Smooth muscle cell (in vitro differentiated cells): ENCODE measurements at regions not wholly inside any gene's neighbourhood (a gene's known extent, or its start where the extent isn't known, plus 50 kb on each side); places are given as distances from the start of the nearest gene placed in this dataset.

ENCODE experiments used
- DNase-seq: peaks from one replicate; lab custom pipeline; 2025; ENCODE audit not compliant: unreplicated experiment; lab: John Stamatoyannopoulos, UW
- H2AFZ ChIP-seq: fragments of 200-600 bp; sonication (generic); 2 replicates; pipeline ENCODE4 v1.6.0; 2016; ENCODE audit warnings: antibody characterized with exemption, low read depth, mild to moderate bottlenecking
- H3F3A ChIP-seq: fragments of 200-600 bp; sonication (generic); 2 replicates; pipeline ENCODE4 v1.6.0; 2017; ENCODE audit warnings: antibody characterized with exemption, low read depth
- H3K27ac ChIP-seq: fragments of 200-600 bp; sonication (generic); 2 replicates; pipeline ENCODE4 v1.5.1; 2016; ENCODE audit warnings: low read depth, mild to moderate bottlenecking
- H3K27me3 ChIP-seq: fragments of 200-600 bp; sonication (generic); 2 replicates; pipeline ENCODE4 v1.6.1; 2016; ENCODE audit warnings: low read depth, mild to moderate bottlenecking
- H3K36me3 ChIP-seq: fragments of 200-600 bp; sonication (generic); 2 replicates; pipeline ENCODE4 v1.5.1; 2016; ENCODE audit warnings: low read depth
- H3K4me1 ChIP-seq: fragments of 200-600 bp; sonication (generic); 2 replicates; pipeline ENCODE4 v1.5.1; 2016; ENCODE audit warnings: low read depth
- H3K4me2 ChIP-seq: fragments of 200-600 bp; sonication (generic); 2 replicates; pipeline ENCODE4 v1.6.0; 2016; ENCODE audit warnings: mild to moderate bottlenecking
- H3K4me3 ChIP-seq: fragments of 200-600 bp; sonication (generic); 2 replicates; pipeline ENCODE4 v1.5.1; 2016; ENCODE audit warnings: mild to moderate bottlenecking
- H3K79me2 ChIP-seq: fragments of 200-600 bp; sonication (generic); 2 replicates; pipeline ENCODE4 v1.6.0; 2016; ENCODE audit warnings: low read depth, mild to moderate bottlenecking
- H3K9ac ChIP-seq: fragments of 200-600 bp; sonication (generic); 2 replicates; pipeline ENCODE4 v1.6.0; 2016; ENCODE audit warnings: low read depth
- H3K9me3 ChIP-seq: fragments of 200-600 bp; sonication (generic); replicated peaks from 2 replicates; pipeline ENCODE4 v1.5.1; 2016; ENCODE audit warnings: low read depth
- H4K20me1 ChIP-seq: fragments of 200-600 bp; sonication (generic); 2 replicates; pipeline ENCODE4 v1.6.0; 2016; ENCODE audit warnings: low read depth
- WGBS: methylation state at CpG from one replicate; pipeline ENCODE4 v1.1.7; 2016; ENCODE audit warnings: low lambda C conversion rate; 5-methylcytosine and 5-hydroxymethylcytosine counted together
- TF ChIP-seq, protein P1 (sequence below): fragments of 200-600 bp; sonication (generic); IDR thresholded peaks from 2 replicates; pipeline ENCODE4 v1.5.1; 2017; ENCODE audit warnings: borderline replicate concordance, mild to moderate bottlenecking, antibody characterized with exemption; ENCODE audit not compliant: insufficient read depth, poor library complexity, severe bottlenecking

- Histone ChIP-seq H3K36me3 (no peaks in the 10 kb centered on the region), H3K9me3 (no peaks in the 10 kb centered on the region), H3K27me3 (peaks cover 10% of the 10 kb centered on the region), H3K9ac (no peak overlapping the region), H2AFZ (no peak overlapping the region), H3K79me2 (no peaks in the 10 kb centered on the region), H4K20me1 (no peaks in the 10 kb centered on the region), H3K4me2 (no peak overlapping the region), H3K4me3 (no peak overlapping the region), H3F3A (no peaks in the 10 kb centered on the region), H3K27ac (no peak overlapping the region), H3K4me1 (no peaks in the 10 kb centered on the region)
- TF ChIP-seq, protein P1, sequence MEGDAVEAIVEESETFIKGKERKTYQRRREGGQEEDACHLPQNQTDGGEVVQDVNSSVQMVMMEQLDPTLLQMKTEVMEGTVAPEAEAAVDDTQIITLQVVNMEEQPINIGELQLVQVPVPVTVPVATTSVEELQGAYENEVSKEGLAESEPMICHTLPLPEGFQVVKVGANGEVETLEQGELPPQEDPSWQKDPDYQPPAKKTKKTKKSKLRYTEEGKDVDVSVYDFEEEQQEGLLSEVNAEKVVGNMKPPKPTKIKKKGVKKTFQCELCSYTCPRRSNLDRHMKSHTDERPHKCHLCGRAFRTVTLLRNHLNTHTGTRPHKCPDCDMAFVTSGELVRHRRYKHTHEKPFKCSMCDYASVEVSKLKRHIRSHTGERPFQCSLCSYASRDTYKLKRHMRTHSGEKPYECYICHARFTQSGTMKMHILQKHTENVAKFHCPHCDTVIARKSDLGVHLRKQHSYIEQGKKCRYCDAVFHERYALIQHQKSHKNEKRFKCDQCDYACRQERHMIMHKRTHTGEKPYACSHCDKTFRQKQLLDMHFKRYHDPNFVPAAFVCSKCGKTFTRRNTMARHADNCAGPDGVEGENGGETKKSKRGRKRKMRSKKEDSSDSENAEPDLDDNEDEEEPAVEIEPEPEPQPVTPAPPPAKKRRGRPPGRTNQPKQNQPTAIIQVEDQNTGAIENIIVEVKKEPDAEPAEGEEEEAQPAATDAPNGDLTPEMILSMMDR, result no peak
- 36% methylated on average over 3 of the region's 3 CpGs for WGBS
- no peak for DNase-seq
Measured at GRCh38 chr4:187193141-187193540, 469.5 kb upstream of the FAT1 start.

DNA sequence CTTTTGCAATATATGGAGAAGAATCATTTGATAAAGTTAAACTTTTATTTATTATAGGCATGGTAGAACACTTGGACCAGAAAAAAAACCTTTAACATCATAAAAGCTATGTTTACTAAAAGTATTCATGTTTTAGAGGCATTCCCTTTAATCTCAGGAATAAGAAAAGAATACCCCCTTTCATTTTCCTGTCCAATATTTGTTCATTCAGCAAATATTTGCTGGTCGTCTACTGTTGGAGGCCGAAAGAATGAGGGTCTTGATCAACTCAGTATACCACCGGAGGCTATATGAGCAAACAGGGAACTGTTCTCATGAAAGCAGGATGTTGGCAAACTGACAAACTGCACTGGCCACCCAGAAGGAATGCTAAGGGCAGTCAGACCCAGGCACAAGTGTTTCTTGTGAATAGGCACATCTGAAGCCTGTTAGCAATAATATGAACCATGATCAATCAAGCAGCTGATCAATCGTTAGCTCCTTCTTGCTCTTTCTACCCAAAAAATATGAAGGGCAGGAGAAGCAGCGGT is 480.8 kb upstream of the FAT1 start:
- Histone ChIP-seq H3K4me3 (no peak overlapping the region), H4K20me1 (no peaks in the 10 kb centered on the region), H3K36me3 (no peaks in the 10 kb centered on the region), H3K79me2 (no peaks in the 10 kb centered on the region), H3K4me2 (no peak overlapping the region), H2AFZ (no peak overlapping the region), H3K9ac (no peak overlapping the region), H3F3A (no peaks in the 10 kb centered on the region), H3K27ac (no peak overlapping the region), H3K27me3 (no peaks in the 10 kb centered on the region), H3K9me3 (no peaks in the 10 kb centered on the region), H3K4me1 (no peaks in the 10 kb centered on the region)
- DNase-seq, result no peak
- WGBS, result 94% methylated on average over 5 of the region's 5 CpGs
- TF ChIP-seq, protein P1, result no peak

GRCh38 chr4:187207931-187208330 is 484.3 kb upstream of the FAT1 start:
- DNase-seq, result no peak

DNA sequence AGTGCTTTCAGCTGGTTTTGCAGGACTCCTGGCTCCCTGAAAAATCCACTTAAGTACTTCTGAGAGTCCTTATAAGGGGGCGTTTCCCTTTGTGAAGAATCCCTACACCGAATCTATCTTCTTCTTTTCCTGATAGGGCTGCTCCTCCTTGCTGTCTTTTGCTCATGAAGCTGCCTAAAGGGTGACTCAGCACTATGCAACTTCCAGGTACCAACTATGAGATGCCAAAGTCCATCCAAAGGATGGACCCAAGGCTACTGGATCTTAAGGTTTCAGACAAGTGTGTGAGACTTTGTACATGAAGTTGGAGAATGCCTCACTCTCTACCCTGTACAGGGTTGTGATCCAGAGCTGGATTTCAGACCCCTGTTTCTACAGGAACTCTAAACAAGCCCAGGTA is 485.0 kb upstream of the FAT1 start:
- Histone ChIP-seq H3K9ac (no peak overlapping the region), H3K27me3 (no peaks in the 10 kb centered on the region), H4K20me1 (no peaks in the 10 kb centered on the region), H3K4me1 (no peaks in the 10 kb centered on the region), H3K4me3 (no peak overlapping the region), H3K27ac (no peak overlapping the region), H2AFZ (no peak overlapping the region), H3F3A (peaks cover 3% of the 10 kb centered on the region), H3K79me2 (no peaks in the 10 kb centered on the region), H3K9me3 (no peaks in the 10 kb centered on the region), H3K4me2 (no peak overlapping the region), H3K36me3 (no peaks in the 10 kb centered on the region)
- DNase-seq, result no peak
- TF ChIP-seq, protein P1, result no peak
- 97% methylated on average over 2 of the region's 2 CpGs for WGBS

More at GRCh38 chr4:187207931-187208330, 484.3 kb upstream of the FAT1 start:
- Histone ChIP-seq H3K27ac (no peak overlapping the region), H3K9me3 (no peaks in the 10 kb centered on the region), H3K4me3 (no peak overlapping the region), H4K20me1 (no peaks in the 10 kb centered on the region), H3F3A (peaks cover 3% of the 10 kb centered on the region), H2AFZ (no peak overlapping the region), H3K27me3 (no peaks in the 10 kb centered on the region), H3K36me3 (no peaks in the 10 kb centered on the region), H3K4me2 (no peak overlapping the region), H3K9ac (no peak overlapping the region), H3K4me1 (no peaks in the 10 kb centered on the region), H3K79me2 (no peaks in the 10 kb centered on the region)
- WGBS, result 97% methylated on average over 3 of the region's 3 CpGs
- TF ChIP-seq, protein P1, result no peak
